Neural progenitor cell (in vitro differentiated cells): ENCODE measurements at regions not wholly inside any gene's neighbourhood (a gene's known extent, or its start where the extent isn't known, plus 50 kb on each side); places are given as distances from the start of the nearest gene placed in this dataset.

Experiments
- DNase-seq: peaks from one replicate; pipeline ENCODE4 v3.0.0-alpha.2; 2016; ENCODE audit warnings: low spot score
- H2AFZ ChIP-seq: fragments of 200-600 bp; sonication (generic); replicated peaks from 2 replicates; pipeline ENCODE4 v1.6.1; 2016; ENCODE audit warnings: antibody characterized with exemption
- H3F3A ChIP-seq: fragments of 200-600 bp; sonication (generic); 2 replicates; pipeline ENCODE4 v1.6.1; 2016; ENCODE audit warnings: antibody characterized with exemption, low read depth
- H3K27ac ChIP-seq: fragments of 200-600 bp; sonication (generic); 2 replicates; pipeline ENCODE4 v1.5.1; 2016; ENCODE audit warnings: mild to moderate bottlenecking
- H3K27me3 ChIP-seq: fragments of 200-600 bp; sonication (generic); 2 replicates; pipeline ENCODE4 v1.6.1; 2016; ENCODE audit warnings: mild to moderate bottlenecking, moderate library complexity
- H3K36me3 ChIP-seq: fragments of 200-600 bp; sonication (generic); 2 replicates; pipeline ENCODE4 v1.5.1; 2016
- H3K4me1 ChIP-seq: fragments of 200-600 bp; sonication (generic); 2 replicates; pipeline ENCODE4 v1.6.1; 2016; ENCODE audit warnings: mixed run types
- H3K4me2 ChIP-seq: fragments of 200-600 bp; sonication (generic); 2 replicates; pipeline ENCODE4 v1.6.1; 2016
- H3K4me3 ChIP-seq: fragments of 200-600 bp; sonication (generic); 2 replicates; pipeline ENCODE4 v1.5.1; 2016
- H3K79me2 ChIP-seq: fragments of 200-600 bp; sonication (generic); 2 replicates; pipeline ENCODE4 v1.6.1; 2016; ENCODE audit warnings: low read depth
- H3K9ac ChIP-seq: fragments of 200-600 bp; sonication (generic); 2 replicates; pipeline ENCODE4 v1.6.1; 2016
- H3K9me3 ChIP-seq: fragments of 200-600 bp; sonication (generic); 2 replicates; pipeline ENCODE4 v1.5.1; 2016; ENCODE audit warnings: low read depth
- H4K20me1 ChIP-seq: fragments of 200-600 bp; sonication (generic); 2 replicates; pipeline ENCODE4 v1.6.1; 2016; ENCODE audit warnings: low read depth
- H3K27ac Mint-ChIP-seq: 3 replicates; pipeline ENCODE4 v1.8.0; 2021; ENCODE audit warnings: mixed read lengths
- H3K27me3 Mint-ChIP-seq: 2 replicates; pipeline ENCODE4 v1.8.0; 2022; ENCODE audit warnings: low read depth, mild to moderate bottlenecking, inconsistent platforms, moderate library complexity, mixed read lengths; ENCODE audit not compliant: insufficient read depth
- H3K36me3 Mint-ChIP-seq: 3 replicates; pipeline ENCODE4 v1.8.0; 2021; ENCODE audit warnings: mixed read lengths
- H3K4me1 Mint-ChIP-seq: 3 replicates; pipeline ENCODE4 v1.8.0; 2021; ENCODE audit warnings: mixed read lengths
- H3K4me3 Mint-ChIP-seq: 3 replicates; pipeline ENCODE4 v1.8.0; 2021; ENCODE audit warnings: mild to moderate bottlenecking, moderate library complexity, mixed read lengths
- H3K9me3 Mint-ChIP-seq: 3 replicates; pipeline ENCODE4 v1.8.0; 2020; ENCODE audit warnings: mixed read lengths
- CTCF ChIP-seq: fragments of 200-600 bp; sonication (generic); IDR thresholded peaks from 2 replicates; pipeline ENCODE4 v1.5.1; 2017; ENCODE audit warnings: antibody characterized with exemption, mild to moderate bottlenecking
- EZH2 ChIP-seq: fragments of 200-600 bp; sonication (generic); IDR thresholded peaks from 2 replicates; pipeline ENCODE4 v1.6.1; 2017; ENCODE audit warnings: antibody characterized with exemption, mild to moderate bottlenecking, moderate library complexity
- EZH2phosphoT487 ChIP-seq: fragments of 200-600 bp; sonication (generic); IDR thresholded peaks from 2 replicates; pipeline ENCODE4 v1.6.1; 2017; ENCODE audit warnings: antibody characterized with exemption

GRCh38 chr20:50272724-50273446 is 82.3 kb downstream of the CEBPB start:
- H3K4me1 Mint-ChIP-seq, result peaks cover 9% of the 10 kb centered on the region
- Histone ChIP-seq H3K9me3 (no peaks in the 10 kb centered on the region), H3K4me2 (no peak overlapping the region), H3K4me1 (peaks cover 2% of the 10 kb centered on the region), H4K20me1 (no peaks in the 10 kb centered on the region), H3F3A (no peaks in the 10 kb centered on the region), H3K36me3 (no peaks in the 10 kb centered on the region), H3K9ac (no peak overlapping the region), H3K79me2 (no peaks in the 10 kb centered on the region), H3K27me3 (no peaks in the 10 kb centered on the region), H3K4me3 (no peak overlapping the region), H3K27ac (no peak overlapping the region), H2AFZ (no peak overlapping the region)
- TF ChIP-seq CTCF, result no peak
- TF ChIP-seq EZH2, result no peak
- no peak for TF ChIP-seq EZH2phosphoT487
- H3K27me3 Mint-ChIP-seq, result peaks cover 24% of the 10 kb centered on the region
- no peaks in the 10 kb centered on the region for H3K36me3 Mint-ChIP-seq
- no peak overlapping the region for H3K4me3 Mint-ChIP-seq
- H3K9me3 Mint-ChIP-seq, result no peaks in the 10 kb centered on the region
- DNase-seq, result no peak
- H3K27ac Mint-ChIP-seq, result no peak overlapping the region

GRCh38 chr20:50273601-50274491 is 83.2 kb downstream of the CEBPB start:
- no peak overlapping the region for H2AFZ ChIP-seq
- no peak overlapping the region for H3K4me3 ChIP-seq

More at GRCh38 chr20:50273601-50274491, 83.2 kb downstream of the CEBPB start:
- Histone ChIP-seq H4K20me1 (no peaks in the 10 kb centered on the region), H3K4me2 (no peak overlapping the region), H3K9ac (no peak overlapping the region), H3K36me3 (no peaks in the 10 kb centered on the region), H3K27me3 (no peaks in the 10 kb centered on the region), H3K27ac (no peak overlapping the region), H3K9me3 (no peaks in the 10 kb centered on the region), H3K4me1 (no peaks in the 10 kb centered on the region), H3F3A (no peaks in the 10 kb centered on the region), H3K79me2 (no peaks in the 10 kb centered on the region)
- no peak for TF ChIP-seq CTCF
- no peak for TF ChIP-seq EZH2
- TF ChIP-seq EZH2phosphoT487, result no peak
- H3K4me3 Mint-ChIP-seq, result no peak overlapping the region
- no peaks in the 10 kb centered on the region for H3K36me3 Mint-ChIP-seq
- DNase-seq, result no peak
- H3K27me3 Mint-ChIP-seq, result peaks cover 21% of the 10 kb centered on the region
- no peaks in the 10 kb centered on the region for H3K9me3 Mint-ChIP-seq
- peak overlapping the region; percentile 74 for H3K27ac Mint-ChIP-seq
- peaks cover 7% of the 10 kb centered on the region for H3K4me1 Mint-ChIP-seq
